Lung (tissue), 11 donors: ENCODE measurements at regions not wholly inside any gene's neighbourhood (a gene's known extent, or its start where the extent isn't known, plus 50 kb on each side); places are given as distances from the start of the nearest gene placed in this dataset.
"Not testable (repeated sequence)": the region's sequence is repeated elsewhere in the genome, so short reads cannot be mapped to it uniquely, and the experiment has no call there.

ENCODE experiments used
- ATAC-seq: fragments of 200-7000 bp; cut with Tn5 transposase; one replicate; pipeline ENCODE4 v1.9.1; 2020; ENCODE audit warnings: moderate number of reproducible peaks; ENCODE audit not compliant: insufficient read depth, low FRiP score
- DNase-seq, 3 donors: peaks; one replicate each; pipeline ENCODE4 v3.0.0-alpha.2; 2013 to 2017
- H3K27ac ChIP-seq, 2 donors: one replicate each; pipeline ENCODE4 v1.5.1; 2013; ENCODE audit warnings: mild to moderate bottlenecking in 2 of 2, moderate library complexity in 2 of 2, control low read depth in 1 of 2, inconsistent platforms in 1 of 2, low read depth in 1 of 2, low read length in 1 of 2
- H3K27me3 ChIP-seq, 3 donors: one replicate each; pipeline ENCODE4 v1.5.1; 2013; ENCODE audit warnings: low read length in 2 of 3; ENCODE audit not compliant: control insufficient read depth in 3 of 3, insufficient read depth in 3 of 3
- H3K36me3 ChIP-seq, 4 donors: one replicate each; pipeline ENCODE4 v1.5.1; 2013; ENCODE audit warnings: low read length in 4 of 4, mild to moderate bottlenecking in 1 of 4, moderate library complexity in 1 of 4; ENCODE audit not compliant: control insufficient read depth in 4 of 4, insufficient read depth in 4 of 4
- H3K4me1 ChIP-seq, 5 donors: one replicate each; pipeline ENCODE4 v1.5.1; 2013; ENCODE audit warnings: low read length in 5 of 5, mild to moderate bottlenecking in 2 of 5, moderate library complexity in 1 of 5; ENCODE audit not compliant: control insufficient read depth in 5 of 5, insufficient read depth in 5 of 5
- H3K4me3 ChIP-seq: one replicate; pipeline ENCODE4 v1.5.1; 2013; ENCODE audit warnings: mild to moderate bottlenecking, control low read depth, moderate library complexity
- H3K9ac ChIP-seq, 2 donors: one replicate each; pipeline ENCODE4 v1.5.1; 2013; ENCODE audit warnings: low read length in 2 of 2, control low read depth in 1 of 2; ENCODE audit not compliant: insufficient read depth in 1 of 2
- H3K9me3 ChIP-seq, 4 donors: one replicate each; pipeline ENCODE4 v1.5.1; 2013; ENCODE audit warnings: low read length in 3 of 4, mild to moderate bottlenecking in 1 of 4, moderate library complexity in 1 of 4; ENCODE audit not compliant: control insufficient read depth in 4 of 4, insufficient read depth in 3 of 4
- CTCF ChIP-seq: IDR thresholded peaks from 2 replicates; pipeline ENCODE4 v1.5.1; 2012; ENCODE audit warnings: mild to moderate bottlenecking; ENCODE audit errors: control extremely low read depth, extremely low read depth
- WGBS, 2 donors: extraction: QIAGEN DNeasy Blood & Tissue Kit; methylation state at CpG; one replicate each; pipeline ENCODE4 v1.1.7; 2013; 5-methylcytosine and 5-hydroxymethylcytosine counted together
- donor health status: control.
- donor health status: control.
- donor health status: Bipolar disorder and iron deficiency.
- donor health status: healthy.
- donor health status: DM: yes; HTN: yes; CAD: no.

GRCh38 chr21:26236281-26236680 lies 65.7 kb upstream of the APP start:
- Histone ChIP-seq H3K36me3 (no peaks in the 10 kb centered on the region), H3K9me3 (no peaks in the 10 kb centered on the region), H3K4me1 (no peaks in the 10 kb centered on the region), H3K4me3 (no peak overlapping the region), H3K27me3 (no peaks in the 10 kb centered on the region), H3K9ac (no peak overlapping the region), H3K27ac (no peak overlapping the region)
- 83 to 87% methylated on average over 4 of the region's 4 CpGs for WGBS, 2 donors
- no peak for DNase-seq
- TF ChIP-seq CTCF = no peak
- no peak for ATAC-seq

- not testable (repeated sequence) for H3K36me3 ChIP-seq, H3K4me1 ChIP-seq, H3K4me3 ChIP-seq, H3K27me3 ChIP-seq, H3K27ac ChIP-seq, DNase-seq, ATAC-seq, H3K9ac ChIP-seq, H3K9me3 ChIP-seq
- WGBS, 2 donors = 98 to 100% methylated on average over 1 of the region's 1 CpG
Observed at GRCh38 chr21:26233297-26233696, 62.7 kb upstream of the APP start.

GRCh38 chr21:26232491-26232890 lies 61.9 kb upstream of the APP start:
- WGBS, 2 donors = 89 to 90% methylated on average over 8 of the region's 8 CpGs
- not testable (repeated sequence) for H3K4me1 ChIP-seq, ATAC-seq

GRCh38 chr21:26227130-26227529 lies 56.6 kb upstream of the APP start:
- H3K27ac ChIP-seq = no peak overlapping the region
- ATAC-seq = no peak
- no peaks in the 10 kb centered on the region for H3K27me3 ChIP-seq
- no peak for TF ChIP-seq CTCF
- no peak overlapping the region for H3K9ac ChIP-seq
- H3K36me3 ChIP-seq = no peaks in the 10 kb centered on the region
- H3K4me1 ChIP-seq = no peaks in the 10 kb centered on the region
- no peak overlapping the region for H3K4me3 ChIP-seq
- 83 to 88% methylated on average over 2 of the region's 2 CpGs for WGBS, 2 donors
- DNase-seq = no peak
- no peaks in the 10 kb centered on the region for H3K9me3 ChIP-seq

More at GRCh38 chr21:26232491-26232890, 61.9 kb upstream of the APP start:
- not testable (repeated sequence) for H3K9ac ChIP-seq, H3K9me3 ChIP-seq, H3K27ac ChIP-seq, H3K36me3 ChIP-seq, H3K27me3 ChIP-seq, H3K4me3 ChIP-seq, DNase-seq

- Histone ChIP-seq H3K4me3 (no peak overlapping the region), H3K9ac (no peak overlapping the region), H3K9me3 (no peaks in the 10 kb centered on the region), H3K27me3 (no peaks in the 10 kb centered on the region), H3K4me1 (no peaks in the 10 kb centered on the region), H3K27ac (no peak overlapping the region), H3K36me3 (no peaks in the 10 kb centered on the region)
- DNase-seq (no peak), ATAC-seq (no peak)
- TF ChIP-seq CTCF = no peak
- 97% methylated on average over 1 of the region's 1 CpG for WGBS, 2 donors
Observed at GRCh38 chr21:26226724-26227123, 56.2 kb upstream of the APP start.
